ENCODE measurements at regions not wholly inside any gene's neighbourhood (a gene's known extent, or its start where the extent isn't known, plus 50 kb on each side); places are given as distances from the start of the nearest gene placed in this dataset.

DNA sequence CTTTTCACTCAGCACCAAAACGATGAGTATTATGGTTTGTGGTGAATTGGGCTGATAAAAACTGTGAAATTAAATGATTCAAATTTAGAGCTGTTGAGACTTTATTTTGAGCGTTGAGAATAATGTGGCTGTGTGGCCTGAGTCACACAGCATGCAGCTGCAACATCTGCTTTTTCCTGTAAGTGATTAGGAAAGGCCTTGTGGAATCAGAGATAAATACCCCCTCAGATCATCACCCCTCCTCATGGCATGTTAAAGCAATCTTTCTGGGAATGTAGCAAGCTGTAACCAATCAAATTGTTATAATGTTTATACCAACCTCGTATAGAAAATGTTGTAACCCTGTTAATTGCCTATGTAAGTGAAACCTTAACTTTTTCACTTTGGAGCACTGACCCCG lies 90.0 kb upstream of the GRPR start:
- Histone ChIP-seq H3K27ac (no peak overlapping the region), H3K36me3 (replicated peaks in 1 of 2) (no peaks in the 10 kb centered on the region), H3K4me1 (replicated peaks in 1 of 2) (no peaks in the 10 kb centered on the region), H3K27me3 (no peaks in the 10 kb centered on the region), H3K4me3 (no peak overlapping the region), H3K9me3 (replicated peaks in 1 of 3) (no peaks in the 10 kb centered on the region)
- TF ChIP-seq, protein P1, sequence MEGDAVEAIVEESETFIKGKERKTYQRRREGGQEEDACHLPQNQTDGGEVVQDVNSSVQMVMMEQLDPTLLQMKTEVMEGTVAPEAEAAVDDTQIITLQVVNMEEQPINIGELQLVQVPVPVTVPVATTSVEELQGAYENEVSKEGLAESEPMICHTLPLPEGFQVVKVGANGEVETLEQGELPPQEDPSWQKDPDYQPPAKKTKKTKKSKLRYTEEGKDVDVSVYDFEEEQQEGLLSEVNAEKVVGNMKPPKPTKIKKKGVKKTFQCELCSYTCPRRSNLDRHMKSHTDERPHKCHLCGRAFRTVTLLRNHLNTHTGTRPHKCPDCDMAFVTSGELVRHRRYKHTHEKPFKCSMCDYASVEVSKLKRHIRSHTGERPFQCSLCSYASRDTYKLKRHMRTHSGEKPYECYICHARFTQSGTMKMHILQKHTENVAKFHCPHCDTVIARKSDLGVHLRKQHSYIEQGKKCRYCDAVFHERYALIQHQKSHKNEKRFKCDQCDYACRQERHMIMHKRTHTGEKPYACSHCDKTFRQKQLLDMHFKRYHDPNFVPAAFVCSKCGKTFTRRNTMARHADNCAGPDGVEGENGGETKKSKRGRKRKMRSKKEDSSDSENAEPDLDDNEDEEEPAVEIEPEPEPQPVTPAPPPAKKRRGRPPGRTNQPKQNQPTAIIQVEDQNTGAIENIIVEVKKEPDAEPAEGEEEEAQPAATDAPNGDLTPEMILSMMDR (IDR thresholded peaks at IDR 0.05): no peak
- no peak for TF ChIP-seq POLR2A (IDR thresholded peaks at IDR 0.05)
- intact Hi-C loops (cut with DNase I): no loop called here
- WGBS, 4 donors: 40 to 60% (median 59%) methylated on average over 4 of the region's 4 CpGs
- no peak for DNase-seq

DNA sequence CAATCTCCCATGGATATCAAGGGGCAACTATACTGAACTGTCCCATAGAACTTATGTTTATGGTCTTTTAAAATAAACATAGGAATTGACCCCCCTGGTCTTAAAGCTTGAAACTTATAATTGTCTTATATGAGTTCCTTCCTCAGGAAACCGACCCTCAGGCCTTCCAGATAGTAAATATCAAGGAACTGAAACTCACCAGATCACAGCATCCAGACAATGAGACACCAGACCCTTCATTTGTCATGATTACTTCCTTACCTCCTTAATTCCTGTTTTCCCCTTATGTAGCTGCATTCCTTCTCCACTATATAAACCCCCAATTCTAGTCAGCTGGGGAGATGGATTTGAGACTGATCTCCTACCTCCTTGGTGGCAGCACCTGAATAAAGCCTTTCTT lies 94.8 kb upstream of the GRPR start:
- no peaks in the 10 kb centered on the region for H3K4me1 ChIP-seq (replicated peaks in 1 of 2)
- intact Hi-C loops (cut with DNase I): no loop called here
- H3K4me3 ChIP-seq: no peak overlapping the region
- H3K9me3 ChIP-seq (replicated peaks in 1 of 3): no peaks in the 10 kb centered on the region
- WGBS, 4 donors: 45 to 56% (median 48%) methylated on average over 1 of the region's 1 CpG
- no peaks in the 10 kb centered on the region for H3K36me3 ChIP-seq (replicated peaks in 1 of 2)
- DNase-seq: no peak
- peaks cover 4% of the 10 kb centered on the region for H3K27me3 ChIP-seq
- no peak overlapping the region for H3K27ac ChIP-seq
- TF ChIP-seq, protein P1 (IDR thresholded peaks at IDR 0.05): no peak
- TF ChIP-seq POLR2A (IDR thresholded peaks at IDR 0.05): no peak

DNA sequence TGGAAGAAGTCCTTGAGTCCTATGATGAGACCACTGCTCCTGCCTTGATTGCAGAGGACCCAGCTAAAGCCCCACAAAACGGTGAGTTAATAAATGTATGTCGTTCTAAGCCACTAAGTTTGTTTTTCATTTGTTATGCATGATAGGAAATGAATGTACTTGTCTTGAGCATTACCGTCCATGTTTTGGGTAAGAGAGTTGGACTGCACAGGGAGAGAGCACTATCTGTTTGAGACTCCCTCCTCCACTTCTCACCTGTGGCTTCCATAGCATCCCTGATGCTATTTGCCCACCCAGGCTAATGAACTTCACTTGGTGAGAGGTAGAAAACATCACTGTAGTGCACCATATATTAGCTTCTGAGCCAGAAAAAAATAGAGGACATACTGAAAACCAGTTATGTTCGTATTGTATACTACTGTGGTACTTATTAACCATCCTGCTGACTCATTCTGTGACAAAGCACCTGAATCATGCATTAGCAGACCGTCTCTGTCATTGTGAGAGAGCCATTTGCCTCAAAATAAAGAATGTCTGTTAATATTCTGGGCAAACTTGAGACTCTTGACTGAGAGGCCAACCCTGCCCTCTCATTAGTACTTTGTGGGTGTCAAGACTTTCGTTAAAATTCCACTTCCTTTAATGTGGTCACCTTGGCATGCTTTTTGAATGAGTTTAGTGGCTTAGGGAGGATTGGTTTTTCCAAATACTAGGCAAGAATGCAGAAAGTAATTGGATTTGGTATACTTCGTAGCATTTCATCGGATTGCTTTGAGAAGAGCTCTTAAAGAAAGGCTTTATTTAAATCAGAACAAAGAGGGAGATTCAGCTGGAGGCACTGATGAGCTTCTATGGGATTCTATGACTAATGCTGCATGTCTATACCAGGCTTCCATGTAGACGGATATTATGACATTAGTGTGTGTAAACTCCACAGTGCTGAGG lies 99.3 kb upstream of the GRPR start:
- Histone ChIP-seq H3K9me3 (replicated peaks in 1 of 3) (no peaks in the 10 kb centered on the region), H3K4me1 (replicated peaks in 1 of 2) (no peaks in the 10 kb centered on the region), H3K27ac (no peak overlapping the region), H3K27me3 (peaks cover 7% of the 10 kb centered on the region), H3K4me3 (no peak overlapping the region), H3K36me3 (replicated peaks in 1 of 2) (no peaks in the 10 kb centered on the region)
- TF ChIP-seq POLR2A (IDR thresholded peaks at IDR 0.05): no peak
- TF ChIP-seq, protein P1 (IDR thresholded peaks at IDR 0.05): no peak
- 59 to 65% (median 60%) methylated on average over 9 of the region's 9 CpGs for WGBS, 4 donors
- intact Hi-C loops (cut with DNase I): no loop called here
- DNase-seq: no peak

DNA sequence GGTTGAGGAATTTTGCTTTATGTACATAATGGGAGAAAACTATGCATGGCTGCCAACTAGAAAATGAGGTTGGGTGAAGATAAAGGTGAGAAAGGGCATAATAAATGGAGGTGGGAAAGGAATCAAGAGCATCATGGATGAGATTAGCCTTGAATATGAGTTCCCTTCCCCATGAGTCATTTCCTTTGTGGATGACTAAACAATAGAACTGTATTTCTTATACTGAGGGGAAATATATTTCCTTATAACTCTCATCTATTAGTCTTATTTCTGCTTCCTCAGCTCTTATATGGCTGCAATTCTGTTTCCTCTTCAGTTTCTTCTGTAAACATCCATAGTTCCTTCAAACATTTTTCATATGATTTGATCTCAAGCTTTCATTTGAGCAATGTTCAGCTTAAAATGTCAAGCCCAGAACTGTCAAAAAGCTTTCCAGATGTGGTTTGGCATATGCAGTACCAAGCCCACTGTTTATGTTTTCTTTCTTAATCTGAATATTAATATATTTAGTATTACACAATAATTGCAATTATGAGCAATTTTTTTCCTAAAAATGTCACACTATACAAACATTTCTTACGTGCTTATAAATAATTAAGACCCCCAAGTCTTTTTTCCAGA lies 100.7 kb upstream of the GRPR start:
- DNase-seq: no peak
- no peaks in the 10 kb centered on the region for H3K36me3 ChIP-seq (replicated peaks in 1 of 2)
- H3K27me3 ChIP-seq: peaks cover 7% of the 10 kb centered on the region
- intact Hi-C loops (cut with DNase I): no loop called here
- no peaks in the 10 kb centered on the region for H3K4me1 ChIP-seq (replicated peaks in 1 of 2)
- no peak overlapping the region for H3K27ac ChIP-seq
- H3K9me3 ChIP-seq (replicated peaks in 1 of 3): no peaks in the 10 kb centered on the region
- 0 to 86% (median 82%) methylated on average over 1 of the region's 1 CpG for WGBS, 4 donors
- no peak overlapping the region for H3K4me3 ChIP-seq
- TF ChIP-seq, protein P1 (IDR thresholded peaks at IDR 0.05): no peak
- TF ChIP-seq POLR2A (IDR thresholded peaks at IDR 0.05): no peak

Data from adrenal gland (tissue), 9 donors.